IPS-20b (cell line): ENCODE measurements at regions not wholly inside any gene's neighbourhood (a gene's known extent, or its start where the extent isn't known, plus 50 kb on each side); places are given as distances from the start of the nearest gene placed in this dataset.

ENCODE experiments used
- H3K27ac ChIP-seq: one replicate; pipeline ENCODE4 v1.5.1; 2013; ENCODE audit warnings: low read length
- H3K27me3 ChIP-seq: 2 replicates; pipeline ENCODE4 v1.6.1; 2013; ENCODE audit warnings: mild to moderate bottlenecking, low read length, inconsistent platforms; ENCODE audit not compliant: insufficient read depth
- H3K36me3 ChIP-seq: 2 replicates; pipeline ENCODE4 v1.6.1; 2013; ENCODE audit warnings: low read depth, mild to moderate bottlenecking, inconsistent platforms, low read length, moderate library complexity; ENCODE audit not compliant: insufficient read depth
- H3K4me1 ChIP-seq: 2 replicates; pipeline ENCODE4 v1.6.1; 2013; ENCODE audit warnings: mild to moderate bottlenecking, control low read depth, inconsistent platforms, low read length, moderate library complexity; ENCODE audit not compliant: insufficient read depth
- H3K4me3 ChIP-seq: 2 replicates; pipeline ENCODE4 v1.5.1; 2013; ENCODE audit warnings: mild to moderate bottlenecking, low read length, inconsistent platforms
- H3K9ac ChIP-seq: 2 replicates; pipeline ENCODE4 v1.6.1; 2013; ENCODE audit warnings: low read depth, mild to moderate bottlenecking, inconsistent platforms, low read length, moderate library complexity
- H3K9me3 ChIP-seq: 2 replicates; pipeline ENCODE4 v1.6.1; 2013; ENCODE audit warnings: mild to moderate bottlenecking, low read depth, low read length, inconsistent platforms; ENCODE audit not compliant: insufficient read depth

DNA sequence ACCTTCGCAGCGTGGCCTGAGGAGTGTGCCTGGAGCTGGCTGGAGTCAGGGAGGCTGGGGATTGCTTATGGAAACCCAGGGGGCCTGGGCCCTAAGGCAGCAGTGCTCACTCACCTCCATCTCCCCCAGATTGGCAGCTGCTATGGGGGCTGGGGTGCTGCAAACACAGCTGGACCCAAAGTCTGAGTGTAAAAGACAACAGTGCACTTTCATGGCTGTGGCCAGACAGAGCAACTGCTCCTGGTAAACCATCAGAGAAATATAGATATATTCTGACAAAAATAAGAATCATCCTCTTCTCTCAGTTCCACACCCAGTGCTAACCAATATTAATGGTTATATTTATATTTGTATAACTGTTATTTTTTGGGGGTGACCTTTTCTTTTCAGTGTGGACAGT is 123.9 kb downstream of the TENT4A start:
- Histone ChIP-seq H3K36me3 (no peaks in the 10 kb centered on the region), H3K9ac (no peak overlapping the region), H3K4me3 (no peak overlapping the region), H3K9me3 (no peaks in the 10 kb centered on the region), H3K4me1 (no peaks in the 10 kb centered on the region), H3K27ac (no peak overlapping the region), H3K27me3 (no peaks in the 10 kb centered on the region)

- no peak overlapping the region for H3K27ac ChIP-seq
- H3K4me3 ChIP-seq = no peak overlapping the region
- H3K9ac ChIP-seq = no peak overlapping the region
- H3K36me3 ChIP-seq = no peaks in the 10 kb centered on the region
- H3K4me1 ChIP-seq = no peaks in the 10 kb centered on the region
- H3K9me3 ChIP-seq = no peaks in the 10 kb centered on the region
- H3K27me3 ChIP-seq = no peaks in the 10 kb centered on the region
Measured at GRCh38 chr5:6837519-6838110, 124.4 kb downstream of the TENT4A start.

- no peaks in the 10 kb centered on the region for H3K27me3 ChIP-seq
- H3K27ac ChIP-seq = no peak overlapping the region
Measured at GRCh38 chr5:6838736-6839135, 125.5 kb downstream of the TENT4A start.

DNA sequence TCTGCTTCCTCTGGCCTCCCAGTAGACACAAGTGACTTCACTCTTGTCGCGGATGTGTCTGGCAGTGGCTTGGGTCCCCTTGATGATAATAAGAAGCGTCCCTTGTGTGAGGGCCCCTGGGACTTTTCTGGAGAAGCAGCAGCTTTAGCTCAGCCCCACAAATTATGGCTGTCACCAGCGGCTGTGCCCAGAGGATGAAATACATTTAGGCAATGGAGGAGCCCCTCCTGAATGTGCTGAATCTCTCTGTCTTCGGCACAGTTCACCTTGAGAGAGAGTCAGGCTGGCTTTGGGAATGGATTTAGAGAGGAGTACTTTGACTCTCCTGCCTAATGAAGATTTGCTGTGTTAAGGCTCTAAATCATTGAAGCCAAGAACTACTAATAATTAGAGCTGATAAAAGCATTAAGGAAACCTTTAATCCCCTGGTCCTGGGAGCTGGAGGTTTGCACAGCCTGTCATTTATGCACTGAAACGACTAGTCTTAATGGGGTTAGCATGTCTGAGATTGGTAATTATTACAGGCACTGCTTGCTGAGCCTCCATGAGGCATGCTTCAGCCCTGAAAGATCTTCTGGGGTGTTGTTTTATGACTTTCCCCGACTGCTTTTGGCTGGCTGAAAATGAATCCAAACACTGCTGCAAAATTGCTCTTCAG is 127.0 kb downstream of the TENT4A start:
- H3K36me3 ChIP-seq = no peaks in the 10 kb centered on the region
- H3K9ac ChIP-seq = no peak overlapping the region
- H3K27me3 ChIP-seq = no peaks in the 10 kb centered on the region
- H3K9me3 ChIP-seq = no peaks in the 10 kb centered on the region
- no peak overlapping the region for H3K27ac ChIP-seq
- H3K4me3 ChIP-seq = no peak overlapping the region
- no peaks in the 10 kb centered on the region for H3K4me1 ChIP-seq

More at GRCh38 chr5:6838736-6839135, 125.5 kb downstream of the TENT4A start:
- Histone ChIP-seq H3K9me3 (no peaks in the 10 kb centered on the region), H3K9ac (no peak overlapping the region), H3K4me1 (no peaks in the 10 kb centered on the region), H3K36me3 (no peaks in the 10 kb centered on the region), H3K4me3 (no peak overlapping the region)

GRCh38 chr5:6843335-6843734 is 130.1 kb downstream of the TENT4A start:
- Histone ChIP-seq H3K27ac (no peak overlapping the region), H3K9me3 (no peaks in the 10 kb centered on the region), H3K27me3 (no peaks in the 10 kb centered on the region), H3K4me3 (no peak overlapping the region), H3K4me1 (no peaks in the 10 kb centered on the region), H3K9ac (no peak overlapping the region), H3K36me3 (no peaks in the 10 kb centered on the region)

- H3K4me3 ChIP-seq = no peak overlapping the region
- H3K27me3 ChIP-seq = no peaks in the 10 kb centered on the region
- no peak overlapping the region for H3K27ac ChIP-seq
- no peaks in the 10 kb centered on the region for H3K36me3 ChIP-seq
- no peaks in the 10 kb centered on the region for H3K4me1 ChIP-seq
- no peak overlapping the region for H3K9ac ChIP-seq
- peaks cover 2% of the 10 kb centered on the region; the same call in 1 of the 2 replicates for H3K9me3 ChIP-seq
Measured at GRCh38 chr5:6843821-6844220, 130.6 kb downstream of the TENT4A start.

DNA sequence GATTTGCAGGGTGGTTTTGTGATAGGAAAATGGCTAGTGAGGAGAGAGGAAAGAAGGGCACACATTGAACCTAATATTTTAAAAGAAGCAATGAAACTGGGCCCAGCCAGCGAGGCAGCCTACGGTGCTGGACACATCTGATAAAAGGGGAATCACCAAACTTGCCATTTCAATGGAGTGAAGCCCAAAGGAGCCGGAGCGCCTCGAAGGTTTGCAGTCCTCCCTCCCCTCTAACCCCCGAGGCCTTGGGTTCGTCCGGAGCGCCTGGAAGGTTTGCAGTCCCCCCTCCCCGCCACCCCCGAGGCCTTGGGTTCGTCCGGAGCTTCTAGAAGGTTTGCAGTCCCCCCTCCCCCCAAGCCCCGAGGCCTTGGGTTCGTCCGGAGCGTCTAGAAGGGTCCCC is 132.6 kb downstream of the TENT4A start:
- Histone ChIP-seq H3K27ac (no peak overlapping the region), H3K27me3 (no peaks in the 10 kb centered on the region), H3K9ac (no peak overlapping the region), H3K4me3 (no peak overlapping the region), H3K9me3 (peaks cover 22% of the 10 kb centered on the region; the same call in 1 of the 2 replicates), H3K36me3 (no peaks in the 10 kb centered on the region), H3K4me1 (no peaks in the 10 kb centered on the region)

- no peaks in the 10 kb centered on the region for H3K27me3 ChIP-seq
- no peak overlapping the region for H3K27ac ChIP-seq
Measured at GRCh38 chr5:6847870-6848269, 134.6 kb downstream of the TENT4A start.

GRCh38 chr5:6849316-6850105 is 136.3 kb downstream of the TENT4A start:
- Histone ChIP-seq H3K36me3 (no peaks in the 10 kb centered on the region), H3K4me3 (no peak overlapping the region), H3K9ac (no peak overlapping the region), H3K9me3 (peaks cover 52% of the 10 kb centered on the region), H3K27me3 (no peaks in the 10 kb centered on the region), H3K4me1 (no peaks in the 10 kb centered on the region), H3K27ac (no peak overlapping the region)

More at GRCh38 chr5:6847870-6848269, 134.6 kb downstream of the TENT4A start:
- no peak overlapping the region for H3K4me3 ChIP-seq
- H3K9me3 ChIP-seq = peaks cover 42% of the 10 kb centered on the region
- no peaks in the 10 kb centered on the region for H3K36me3 ChIP-seq
- no peak overlapping the region for H3K9ac ChIP-seq
- H3K4me1 ChIP-seq = no peaks in the 10 kb centered on the region

DNA sequence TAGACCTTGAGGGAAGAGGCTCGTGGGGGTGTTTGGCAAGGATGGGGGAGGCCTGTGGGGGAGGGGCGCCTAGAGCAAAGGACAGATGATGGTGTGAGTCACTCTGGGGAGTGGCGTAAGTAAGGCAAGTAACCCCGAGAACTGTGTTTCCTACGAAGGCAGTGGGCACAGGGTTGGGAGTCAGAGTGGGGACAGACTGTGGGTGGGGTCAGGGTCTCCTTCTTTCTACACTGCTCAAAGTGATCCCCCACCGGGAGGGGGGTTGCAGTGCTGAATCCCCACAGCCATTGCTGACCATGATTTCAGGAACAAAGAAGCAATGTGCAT is 136.8 kb downstream of the TENT4A start:
- Histone ChIP-seq H3K36me3 (no peaks in the 10 kb centered on the region), H3K9ac (no peak overlapping the region), H3K4me3 (no peak overlapping the region), H3K27me3 (no peaks in the 10 kb centered on the region), H3K9me3 (peaks cover 52% of the 10 kb centered on the region), H3K27ac (no peak overlapping the region), H3K4me1 (no peaks in the 10 kb centered on the region)

DNA sequence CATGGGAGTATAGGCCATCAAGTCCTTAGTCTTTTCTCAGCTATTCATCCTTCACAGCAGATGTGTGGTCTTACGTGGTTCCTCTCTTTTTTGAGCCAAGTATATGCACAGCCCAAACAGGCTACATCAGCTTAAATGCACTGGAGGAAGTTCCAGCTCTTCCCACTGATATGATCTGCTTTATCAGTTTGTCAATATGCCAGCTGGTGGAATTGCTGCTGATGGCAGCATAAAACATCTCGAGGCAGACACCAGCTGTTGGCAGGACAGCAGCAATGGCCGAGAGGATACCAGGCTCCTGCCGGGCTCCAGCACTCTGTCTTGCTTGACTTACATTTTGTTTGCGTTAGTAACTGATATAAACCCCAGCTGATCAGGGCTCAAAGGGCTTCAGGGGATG is 143.4 kb downstream of the TENT4A start:
- no peaks in the 10 kb centered on the region for H3K27me3 ChIP-seq
- H3K27ac ChIP-seq = no peak overlapping the region
- H3K4me1 ChIP-seq = no peaks in the 10 kb centered on the region
- H3K36me3 ChIP-seq = no peaks in the 10 kb centered on the region
- H3K4me3 ChIP-seq = no peak overlapping the region
- H3K9me3 ChIP-seq = peaks cover 25% of the 10 kb centered on the region
- no peak overlapping the region for H3K9ac ChIP-seq

DNA sequence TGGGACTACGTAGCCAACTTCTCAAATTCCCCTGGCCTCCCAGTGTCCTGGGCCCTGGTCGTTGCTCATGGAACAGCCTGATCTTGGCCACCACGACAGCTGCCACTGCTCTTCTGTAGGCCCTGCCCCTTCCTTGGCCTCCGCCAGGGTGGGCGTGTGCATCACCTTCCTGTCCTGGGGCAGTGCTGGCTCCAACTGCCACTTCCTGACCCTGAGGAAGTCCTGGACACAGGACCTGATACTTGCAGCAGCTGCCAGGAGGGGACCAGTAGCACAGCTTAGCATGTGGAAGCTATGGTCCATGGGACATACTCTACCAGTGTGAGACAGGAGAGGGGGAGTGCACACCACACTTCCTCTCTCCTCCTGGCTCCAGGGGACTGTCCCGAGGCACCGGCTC is 145.2 kb downstream of the TENT4A start:
- Histone ChIP-seq H3K27ac (no peak overlapping the region), H3K27me3 (no peaks in the 10 kb centered on the region), H3K9ac (no peak overlapping the region), H3K4me1 (no peaks in the 10 kb centered on the region), H3K9me3 (peaks cover 22% of the 10 kb centered on the region), H3K36me3 (no peaks in the 10 kb centered on the region), H3K4me3 (no peak overlapping the region)
